LNCaP clone FGC (cell line): ENCODE measurements at regions not wholly inside any gene's neighbourhood (a gene's known extent, or its start where the extent isn't known, plus 50 kb on each side); places are given as distances from the start of the nearest gene placed in this dataset.
"Not testable (repeated sequence)": the region's sequence is repeated elsewhere in the genome, so short reads cannot be mapped to it uniquely, and the experiment has no call there.

ENCODE experiments used
- DNase-seq: peaks from one replicate; pipeline ENCODE4 v3.0.0-alpha.2; 2011; ENCODE audit warnings: low read depth
- H3K4me3 ChIP-seq: 2 replicates; pipeline ENCODE4 v1.5.1; 2011; ENCODE audit warnings: mild to moderate bottlenecking, low read depth, low read length, control low read depth
- TF ChIP-seq, protein P1 (sequence below): IDR thresholded peaks from 2 replicates; pipeline ENCODE4 v1.5.1; 2012; ENCODE audit warnings: mild to moderate bottlenecking; ENCODE audit not compliant: control insufficient read depth, insufficient read depth; ENCODE audit errors: extremely low read depth

DNA sequence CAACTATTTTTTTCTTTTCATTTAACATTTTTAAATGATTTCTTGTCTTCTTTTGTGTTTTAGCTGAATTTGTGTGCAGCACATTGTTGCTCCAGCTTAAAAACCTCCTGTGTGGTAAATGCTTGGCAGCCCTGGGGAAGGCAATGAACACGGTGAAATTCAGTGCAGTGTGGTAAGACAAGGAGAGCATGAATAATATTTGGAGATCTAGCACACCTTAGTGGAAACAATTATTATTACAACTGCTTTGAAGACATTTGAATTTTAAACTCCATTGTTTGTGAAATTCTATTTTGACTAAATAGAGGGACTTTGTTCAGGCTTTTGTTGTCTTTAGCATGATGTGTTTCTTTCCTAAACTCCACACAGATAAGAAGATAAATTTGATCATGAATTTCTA lies 242.6 kb upstream of the CXADR start:
- no peak overlapping the region for H3K4me3 ChIP-seq
- TF ChIP-seq, protein P1, sequence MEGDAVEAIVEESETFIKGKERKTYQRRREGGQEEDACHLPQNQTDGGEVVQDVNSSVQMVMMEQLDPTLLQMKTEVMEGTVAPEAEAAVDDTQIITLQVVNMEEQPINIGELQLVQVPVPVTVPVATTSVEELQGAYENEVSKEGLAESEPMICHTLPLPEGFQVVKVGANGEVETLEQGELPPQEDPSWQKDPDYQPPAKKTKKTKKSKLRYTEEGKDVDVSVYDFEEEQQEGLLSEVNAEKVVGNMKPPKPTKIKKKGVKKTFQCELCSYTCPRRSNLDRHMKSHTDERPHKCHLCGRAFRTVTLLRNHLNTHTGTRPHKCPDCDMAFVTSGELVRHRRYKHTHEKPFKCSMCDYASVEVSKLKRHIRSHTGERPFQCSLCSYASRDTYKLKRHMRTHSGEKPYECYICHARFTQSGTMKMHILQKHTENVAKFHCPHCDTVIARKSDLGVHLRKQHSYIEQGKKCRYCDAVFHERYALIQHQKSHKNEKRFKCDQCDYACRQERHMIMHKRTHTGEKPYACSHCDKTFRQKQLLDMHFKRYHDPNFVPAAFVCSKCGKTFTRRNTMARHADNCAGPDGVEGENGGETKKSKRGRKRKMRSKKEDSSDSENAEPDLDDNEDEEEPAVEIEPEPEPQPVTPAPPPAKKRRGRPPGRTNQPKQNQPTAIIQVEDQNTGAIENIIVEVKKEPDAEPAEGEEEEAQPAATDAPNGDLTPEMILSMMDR: peak; percentile 52
- peak; percentile 19 for DNase-seq

DNA sequence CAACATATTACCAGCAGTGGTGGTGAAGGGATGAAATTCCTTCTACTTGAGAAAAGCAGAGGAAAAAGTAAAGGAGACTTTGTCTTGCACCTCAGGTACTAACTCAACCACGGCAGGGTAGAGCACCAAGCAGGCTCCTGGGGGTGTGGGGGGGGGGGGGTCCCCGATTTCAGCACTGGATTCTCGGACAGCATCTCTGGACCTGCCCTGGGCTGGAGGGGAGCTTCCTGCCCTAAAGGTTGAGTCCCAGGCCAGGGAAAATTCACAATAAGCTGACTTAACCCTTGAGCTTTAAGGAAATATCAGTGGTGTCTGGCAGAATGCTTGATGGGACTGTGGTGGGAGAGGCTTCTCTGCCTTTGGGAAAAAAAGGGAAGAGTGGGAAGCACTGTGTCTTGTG lies 233.2 kb upstream of the CXADR start:
- H3K4me3 ChIP-seq: no peak overlapping the region
- TF ChIP-seq, protein P1: no peak
- DNase-seq: no peak

DNA sequence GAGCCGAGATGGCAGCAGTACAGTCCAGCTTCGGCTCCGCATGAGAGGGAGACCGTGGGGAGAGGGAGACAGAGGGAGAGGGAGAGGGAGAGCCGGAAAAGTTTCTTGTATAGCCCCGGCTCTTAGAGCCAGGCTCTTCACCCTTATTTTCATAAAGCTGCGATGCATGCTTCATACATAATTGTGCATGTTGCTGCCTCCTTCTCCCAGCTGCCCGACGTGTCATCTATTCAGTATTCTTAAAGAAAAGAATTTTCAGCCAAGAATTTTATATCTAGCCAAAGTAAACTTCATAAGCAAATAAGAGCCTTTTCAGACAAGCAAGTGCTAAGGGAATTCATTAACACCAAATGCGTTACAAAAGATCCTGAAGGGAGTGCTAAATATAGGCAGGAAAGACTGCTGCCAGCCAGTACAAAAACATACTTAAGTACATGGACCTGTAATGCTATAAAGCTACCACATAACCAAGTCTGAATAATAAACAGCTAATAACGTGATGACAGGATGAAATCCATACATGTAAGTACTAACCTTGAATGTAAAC lies 219.8 kb upstream of the CXADR start:
- DNase-seq, H3K4me3 ChIP-seq: not testable (repeated sequence)

DNA sequence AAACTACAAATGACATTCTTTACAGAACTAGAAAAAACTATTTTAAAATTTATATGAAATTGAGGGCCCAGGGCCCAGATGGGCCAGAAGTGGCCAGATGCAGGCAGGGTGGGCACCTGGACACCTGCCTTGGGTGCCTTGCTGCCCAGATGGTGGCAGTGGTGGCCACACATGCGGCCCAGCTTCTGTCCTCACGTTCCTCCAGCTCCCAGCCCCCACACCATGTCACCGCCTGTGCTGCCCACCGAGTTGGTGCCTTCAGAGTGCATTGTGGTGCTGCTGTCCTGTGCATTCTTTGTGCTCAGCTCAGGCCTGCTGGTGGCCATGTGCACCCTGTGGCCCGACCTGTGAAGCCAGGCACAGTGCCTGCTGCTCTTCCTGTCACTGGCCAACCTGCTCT lies 216.8 kb upstream of the CXADR start:
- H3K4me3 ChIP-seq: no peak overlapping the region
- DNase-seq: no peak
- TF ChIP-seq, protein P1: no peak

DNA sequence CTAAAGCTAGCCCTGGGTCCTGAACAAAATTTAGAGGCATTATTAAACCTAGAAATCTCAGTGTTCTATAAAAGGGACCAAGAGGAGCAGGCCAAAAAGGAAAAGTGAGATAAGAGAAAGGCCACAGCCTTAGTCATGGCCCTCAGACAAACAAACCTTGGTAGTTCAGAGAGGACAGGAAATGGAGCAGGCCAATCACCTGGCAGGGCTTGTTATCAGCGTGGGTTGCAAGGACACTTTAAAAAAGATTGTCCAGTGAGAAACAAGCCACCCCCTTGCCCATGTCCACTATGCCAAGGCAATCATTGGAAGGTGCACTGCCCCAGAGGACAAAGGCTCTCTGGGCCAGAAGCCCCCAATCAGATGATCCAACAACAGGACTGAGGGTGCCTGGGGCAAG lies 213.3 kb upstream of the CXADR start:
- H3K4me3 ChIP-seq, DNase-seq: not testable (repeated sequence)

DNA sequence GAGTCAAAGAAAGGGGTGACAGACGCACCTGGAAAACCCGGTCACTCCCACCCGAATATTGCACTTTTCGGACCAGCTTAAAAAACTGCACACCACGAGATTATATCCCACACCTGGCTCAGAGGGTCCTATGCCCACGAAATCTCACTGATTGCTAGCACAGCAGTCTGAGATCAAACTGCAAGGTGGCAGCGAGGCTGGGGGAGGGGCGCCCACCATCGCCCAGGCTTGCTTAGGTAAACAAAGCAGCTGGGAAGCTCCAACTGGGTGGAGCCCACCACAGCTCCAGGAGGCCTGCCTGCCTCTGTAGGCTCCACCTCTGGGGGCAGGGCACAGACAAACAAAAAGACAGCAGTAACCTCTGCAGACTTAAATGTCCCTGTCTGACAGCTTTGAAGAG lies 185.1 kb upstream of the CXADR start:
- not testable (repeated sequence) for DNase-seq, H3K4me3 ChIP-seq

DNA sequence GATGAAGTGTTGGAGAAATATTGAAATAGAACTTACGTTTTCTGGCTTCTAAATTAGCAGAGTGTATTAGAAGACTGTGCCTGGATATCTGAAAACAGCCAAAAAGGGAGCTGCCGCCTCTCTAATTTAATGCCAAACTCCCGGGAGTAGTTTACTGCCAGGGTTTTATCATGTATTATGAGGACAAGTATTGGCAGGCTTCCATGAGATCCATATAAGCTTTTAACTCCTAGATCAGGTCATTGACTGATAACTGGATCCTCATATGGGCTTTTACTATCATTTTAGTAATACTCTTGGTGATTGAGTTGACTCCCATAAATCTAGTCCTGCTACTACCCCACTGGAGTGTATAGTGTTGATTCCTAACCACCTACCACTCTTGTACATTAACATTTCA lies 178.4 kb upstream of the CXADR start:
- peak; percentile 26 for DNase-seq
- H3K4me3 ChIP-seq: no peak overlapping the region
- TF ChIP-seq, protein P1: no peak

DNA sequence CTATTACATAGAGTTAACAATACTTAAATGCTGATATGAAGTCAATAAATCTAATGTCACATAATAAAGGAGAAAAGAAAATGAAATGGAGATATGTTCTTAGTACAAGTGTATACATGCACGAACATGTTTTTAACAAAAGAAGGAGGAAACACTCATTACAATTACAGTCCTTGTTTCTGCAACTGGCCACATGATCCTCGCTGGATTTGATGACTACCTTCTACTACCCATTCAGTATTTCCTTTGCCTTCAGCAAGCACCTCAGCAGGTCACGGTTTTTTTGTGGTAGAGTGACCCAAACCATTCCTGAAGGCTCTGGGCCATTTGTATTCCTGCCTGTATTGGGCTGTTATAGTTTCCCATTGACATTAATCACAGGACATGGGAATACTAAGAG lies 172.8 kb upstream of the CXADR start:
- no peak for DNase-seq
- TF ChIP-seq, protein P1: no peak
- H3K4me3 ChIP-seq: no peak overlapping the region

DNA sequence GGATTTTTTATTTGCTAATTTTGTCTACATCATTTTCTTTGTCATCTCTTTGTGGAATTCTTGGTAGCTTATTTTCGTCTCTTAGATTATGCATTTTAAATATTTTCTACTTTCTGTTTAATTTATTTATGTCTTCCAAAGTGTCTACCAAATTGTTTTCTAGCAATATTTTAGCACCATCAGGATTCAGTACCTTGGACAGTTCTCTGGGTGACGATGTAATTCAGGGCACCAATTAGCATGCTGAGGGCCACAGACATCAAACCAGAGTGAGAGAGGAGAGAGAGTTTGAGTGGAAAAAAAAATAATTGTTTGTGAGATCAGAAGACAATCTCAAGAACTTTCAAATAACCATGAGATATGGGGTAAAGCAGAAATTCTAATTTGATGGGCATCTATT lies 169.8 kb upstream of the CXADR start:
- TF ChIP-seq, protein P1: no peak
- H3K4me3 ChIP-seq: no peak overlapping the region
- DNase-seq: peak; percentile 11
